SK-N-SH treated with all-trans-retinoic acid at 6 μM for 48 hours (cell line): ENCODE measurements at regions not wholly inside any gene's neighbourhood (a gene's known extent, or its start where the extent isn't known, plus 50 kb on each side); places are given as distances from the start of the nearest gene placed in this dataset.

Experiments used
- ATAC-seq: fragments of 200-7000 bp; cut with Tn5 transposase; 3 replicates; pipeline ENCODE4 v1.9.1; 2020; ENCODE audit warnings: mild to moderate bottlenecking, moderate library complexity
- ARNTL ChIP-seq: fragments of 450-650 bp; formaldehyde crosslinking; IDR thresholded peaks from 2 replicates; pipeline ENCODE4 v1.5.0; 2020; ENCODE audit warnings: low read depth, mild to moderate bottlenecking, moderate library complexity, borderline replicate concordance
- BACH2 ChIP-seq: fragments of 250-450 bp; sonication (Bioruptor Pico); IDR thresholded peaks from 2 replicates; pipeline ENCODE4 v1.9.0; 2021; ENCODE audit warnings: mild to moderate bottlenecking, borderline replicate concordance
- CREB5 ChIP-seq: fragments of 250-450 bp; sonication (Bioruptor Pico); IDR thresholded peaks from 2 replicates; pipeline ENCODE4 v1.5.1; 2020; ENCODE audit warnings: low read depth, mild to moderate bottlenecking, moderate library complexity
- CSDC2 ChIP-seq: fragments of 250-450 bp; sonication (Bioruptor Pico); IDR thresholded peaks from 2 replicates; pipeline ENCODE4 v1.5.0; 2020; ENCODE audit warnings: mild to moderate bottlenecking, moderate library complexity
- CSRNP3 ChIP-seq: fragments of 250-450 bp; sonication (Bioruptor Pico); IDR thresholded peaks from 2 replicates; pipeline ENCODE4 v1.5.1; 2021; ENCODE audit warnings: mild to moderate bottlenecking, moderate library complexity
- ESRRG ChIP-seq: fragments of 250-450 bp; sonication (Bioruptor Pico); IDR thresholded peaks from 2 replicates; pipeline ENCODE4 v1.6.1; 2021; ENCODE audit warnings: mild to moderate bottlenecking
- ISL1 ChIP-seq: fragments of 250-450 bp; sonication (Bioruptor Pico); IDR thresholded peaks from 2 replicates; pipeline ENCODE4 v2.1.2; 2022; ENCODE audit warnings: mild to moderate bottlenecking, moderate library complexity
- OSR1 ChIP-seq: fragments of 250-450 bp; sonication (Bioruptor Pico); IDR thresholded peaks from 2 replicates; pipeline ENCODE4 v1.8.0; 2022; ENCODE audit warnings: moderate library complexity, mild to moderate bottlenecking, inconsistent platforms
- PATZ1 ChIP-seq: fragments of 250-450 bp; sonication (Bioruptor Pico); IDR thresholded peaks from 2 replicates; pipeline ENCODE4 v1.8.0; 2020; ENCODE audit warnings: mild to moderate bottlenecking, moderate library complexity, borderline replicate concordance
- POU6F1 ChIP-seq: fragments of 250-450 bp; sonication (Bioruptor Pico); IDR thresholded peaks from 2 replicates; pipeline ENCODE4 v1.8.0; 2021; ENCODE audit warnings: low read depth, mild to moderate bottlenecking, moderate library complexity, borderline replicate concordance
- RARB ChIP-seq: fragments of 250-450 bp; sonication (Bioruptor Pico); IDR thresholded peaks from 2 replicates; pipeline ENCODE4 v1.8.0; 2021; ENCODE audit warnings: mild to moderate bottlenecking, moderate library complexity
- SNAI2 ChIP-seq: fragments of 250-450 bp; sonication (Bioruptor Pico); IDR thresholded peaks from 2 replicates; pipeline ENCODE4 v1.5.0; 2020; ENCODE audit warnings: mild to moderate bottlenecking, moderate library complexity
- TCF4 ChIP-seq: fragments of 250-450 bp; sonication (Bioruptor Pico); IDR thresholded peaks from 2 replicates; pipeline ENCODE4 v1.8.0; 2021; ENCODE audit warnings: mild to moderate bottlenecking, moderate library complexity, borderline replicate concordance
- TOX ChIP-seq: fragments of 250-450 bp; sonication (Bioruptor Pico); IDR thresholded peaks from 2 replicates; pipeline ENCODE4 v1.8.0; 2021; ENCODE audit warnings: mild to moderate bottlenecking, moderate library complexity, borderline replicate concordance
- TSHZ2 ChIP-seq: fragments of 250-450 bp; sonication (Bioruptor Pico); IDR thresholded peaks from 2 replicates; pipeline ENCODE4 v1.5.0; 2020; ENCODE audit warnings: mild to moderate bottlenecking, moderate library complexity
- ZC3H10 ChIP-seq: fragments of 250-450 bp; sonication (Bioruptor Pico); IDR thresholded peaks from 2 replicates; pipeline ENCODE4 v1.5.1; 2021; ENCODE audit warnings: mild to moderate bottlenecking, moderate library complexity
- ZFP3 ChIP-seq: fragments of 250-450 bp; sonication (Bioruptor Pico); IDR thresholded peaks from 2 replicates; pipeline ENCODE4 v1.5.0; 2020; ENCODE audit warnings: mild to moderate bottlenecking, moderate library complexity
- ZFP30 ChIP-seq: fragments of 450-650 bp; formaldehyde crosslinking; IDR thresholded peaks from 2 replicates; pipeline ENCODE4 v1.5.0; 2022; ENCODE audit warnings: mild to moderate bottlenecking, moderate library complexity
- ZNF70 ChIP-seq: fragments of 450-650 bp; formaldehyde crosslinking; IDR thresholded peaks from 2 replicates; pipeline ENCODE4 v1.5.0; 2020; ENCODE audit warnings: mild to moderate bottlenecking, moderate library complexity
- ZNF8 ChIP-seq: fragments of 450-650 bp; formaldehyde crosslinking; IDR thresholded peaks from 2 replicates; pipeline ENCODE4 v1.5.0; 2020; ENCODE audit warnings: mild to moderate bottlenecking, moderate library complexity

GRCh38 chr7:136399385-136399784 is 422.2 kb upstream of the MTPN start:
- ATAC-seq, result no peak
- TF ChIP-seq ZNF70 (CRISPR knock-in tag) (no peak), POU6F1 (no peak), ZFP3 (CRISPR knock-in tag) (no peak), RARB (CRISPR knock-in tag) (no peak), PATZ1 (CRISPR knock-in tag) (no peak), BACH2 (no peak), ZNF8 (CRISPR knock-in tag) (no peak), ESRRG (CRISPR knock-in tag) (no peak)
- TF ChIP-seq, all 23 proteins: peak for 0

- TF ChIP-seq CREB5 (CRISPR knock-in tag), result no peak
- TF ChIP-seq, all 23 proteins: peak for 0
- ATAC-seq, result no peak
These were observed 415.7 kb upstream of the MTPN start for GRCh38 chr7:136392856-136393255.

GRCh38 chr7:136391371-136391770 is 414.2 kb upstream of the MTPN start:
- TF ChIP-seq TOX (CRISPR knock-in tag) (no peak), BACH2 (no peak), CREB5 (CRISPR knock-in tag) (no peak), CSRNP3 (no peak)
- TF ChIP-seq, all 23 proteins: peak for 0
- no peak for ATAC-seq

- TF ChIP-seq ISL1 (CRISPR knock-in tag) (peak; percentile 62), ZC3H10 (CRISPR knock-in tag) (no peak)
- TF ChIP-seq, all 23 proteins: peak for 1
- no peak for ATAC-seq
These were observed 412.8 kb upstream of the MTPN start for GRCh38 chr7:136389933-136390332.

GRCh38 chr7:136386876-136387275 is 409.7 kb upstream of the MTPN start:
- ATAC-seq, result no peak
- no peak for TF ChIP-seq ESRRG (CRISPR knock-in tag)
- TF ChIP-seq ZNF70 (CRISPR knock-in tag), result no peak
- no peak for TF ChIP-seq CSDC2 (CRISPR knock-in tag)
- TF ChIP-seq TSHZ2 (CRISPR knock-in tag), result no peak
- TF ChIP-seq OSR1 (CRISPR knock-in tag), result no peak
- no peak for TF ChIP-seq ARNTL (CRISPR knock-in tag)
- no peak for TF ChIP-seq SNAI2 (CRISPR knock-in tag)
- TF ChIP-seq PATZ1 (CRISPR knock-in tag), result no peak
- TF ChIP-seq ZNF8 (CRISPR knock-in tag), result no peak
- no peak for TF ChIP-seq ZFP30 (CRISPR knock-in tag)
- no peak for TF ChIP-seq ZFP3 (CRISPR knock-in tag)
- TF ChIP-seq TCF4 (CRISPR knock-in tag), result no peak
- TF ChIP-seq POU6F1, result no peak
